Activated naive CD8-positive, alpha-beta T cell treated with anti-CD3 and anti-CD28 coated beads, Interleukin-2, amount 10 ng/mL, durations not matched to agents 7 days and 5 days (primary cell): ENCODE measurements at regions not wholly inside any gene's neighbourhood (a gene's known extent, or its start where the extent isn't known, plus 50 kb on each side); places are given as distances from the start of the nearest gene placed in this dataset.

Source experiments
- ATAC-seq: fragments of 150-1000 bp; cut with Tn5 transposase; one replicate; pipeline ENCODE4 v1.10.0; 2021; ENCODE audit warnings: low read depth, moderate library complexity
- POLR2A ChIA-PET: fragments of 350-600 bp; sonication (Branson Sonifier 250); formaldehyde crosslinking; loops from one replicate; lab custom pipeline; 2021; ENCODE audit warnings: antibody characterized with exemption; lab: Charles Lee
- DNase-seq: peaks from one replicate; pipeline ENCODE4 v3.0.0; 2021
- H3K27ac Mint-ChIP-seq: one replicate; pipeline ENCODE4 v1.8.0; 2022; ENCODE audit warnings: mild to moderate bottlenecking, mixed read lengths
- H3K27me3 Mint-ChIP-seq: one replicate; pipeline ENCODE4 v1.8.0; 2022; ENCODE audit warnings: mild to moderate bottlenecking, moderate library complexity, mixed read lengths
- H3K36me3 Mint-ChIP-seq: one replicate; pipeline ENCODE4 v1.8.0; 2021; ENCODE audit warnings: mild to moderate bottlenecking, mixed read lengths
- H3K4me1 Mint-ChIP-seq: one replicate; pipeline ENCODE4 v1.8.0; 2021; ENCODE audit warnings: mixed read lengths
- H3K4me3 Mint-ChIP-seq: one replicate; pipeline ENCODE4 v1.8.0; 2022; ENCODE audit warnings: mild to moderate bottlenecking, moderate library complexity, mixed read lengths
- H3K9me3 Mint-ChIP-seq: one replicate; pipeline ENCODE4 v1.8.0; 2021; ENCODE audit warnings: mixed read lengths

DNA sequence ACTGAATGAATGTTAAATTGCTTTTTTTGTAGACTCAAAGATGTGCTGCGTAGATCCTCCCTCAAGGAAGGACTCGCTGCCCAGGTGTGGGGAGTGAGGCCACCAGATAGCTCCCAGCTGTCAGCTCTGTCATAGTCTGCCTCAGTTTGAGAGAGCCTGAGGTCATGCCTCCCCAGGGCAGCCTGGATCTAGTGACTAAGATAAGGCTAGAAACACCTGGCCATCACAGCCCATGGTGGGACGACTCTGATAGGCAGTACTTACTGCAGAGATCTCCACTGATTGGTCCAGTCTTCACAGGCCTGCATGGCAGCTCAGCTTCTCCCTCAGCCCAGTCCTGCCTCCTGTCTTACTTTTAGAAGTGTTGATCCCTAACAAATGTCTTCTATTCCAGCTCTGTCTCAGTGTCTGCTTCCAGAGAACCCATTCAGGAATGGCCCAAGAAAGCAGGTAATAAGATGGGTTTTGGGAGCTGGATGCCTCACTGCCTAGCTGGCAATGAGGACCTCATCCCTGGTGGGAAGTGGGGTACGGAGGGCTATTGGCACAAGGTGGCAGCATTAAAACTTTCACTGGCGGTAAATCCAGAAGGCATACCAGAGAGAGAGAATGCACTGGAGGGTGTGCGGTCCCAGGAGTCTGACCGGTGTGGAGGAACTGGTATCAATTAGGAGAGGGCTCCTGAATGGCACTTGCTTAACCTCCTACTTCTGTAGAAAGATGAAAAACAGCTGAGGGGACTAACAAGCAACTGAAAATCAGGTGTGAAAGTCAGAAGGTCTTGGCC lies 55.3 kb upstream of the GPR37L1 start:
- Mint-ChIP-seq H3K4me3 (no peak overlapping the region), H3K27ac (no peak overlapping the region), H3K9me3 (no peaks in the 10 kb centered on the region), H3K36me3 (no peaks in the 10 kb centered on the region), H3K27me3 (peaks cover 8% of the 10 kb centered on the region), H3K4me1 (no peaks in the 10 kb centered on the region)
- POLR2A ChIA-PET = no interaction called here
- ATAC-seq (no peak), DNase-seq (no peak)

DNA sequence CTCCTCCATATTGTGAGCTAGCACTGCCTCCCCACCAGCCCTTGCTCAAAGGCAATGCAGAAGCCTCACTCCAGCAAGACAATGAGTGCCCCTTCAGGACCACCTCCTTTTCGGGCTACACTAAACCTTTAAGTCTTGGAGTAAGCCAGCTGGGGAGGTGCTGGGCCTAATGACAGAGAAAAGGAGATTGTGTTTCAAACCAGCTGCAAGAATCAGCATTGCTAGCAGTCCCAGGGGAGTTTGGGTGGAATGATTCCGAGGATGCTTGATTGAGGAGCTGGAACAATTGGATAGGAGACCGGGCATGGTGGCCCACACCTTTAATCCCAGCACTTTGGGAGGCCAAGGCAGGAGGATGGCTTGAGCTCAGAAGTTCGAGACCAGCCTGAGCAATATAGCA lies 54.1 kb upstream of the GPR37L1 start:
- no peaks in the 10 kb centered on the region for H3K9me3 Mint-ChIP-seq
- H3K36me3 Mint-ChIP-seq = no peaks in the 10 kb centered on the region
- no peak overlapping the region for H3K27ac Mint-ChIP-seq
- H3K27me3 Mint-ChIP-seq = peaks cover 10% of the 10 kb centered on the region
- H3K4me3 Mint-ChIP-seq = no peak overlapping the region
- no peaks in the 10 kb centered on the region for H3K4me1 Mint-ChIP-seq
- DNase-seq (no peak), ATAC-seq (no peak)
- POLR2A ChIA-PET = no interaction called here

DNA sequence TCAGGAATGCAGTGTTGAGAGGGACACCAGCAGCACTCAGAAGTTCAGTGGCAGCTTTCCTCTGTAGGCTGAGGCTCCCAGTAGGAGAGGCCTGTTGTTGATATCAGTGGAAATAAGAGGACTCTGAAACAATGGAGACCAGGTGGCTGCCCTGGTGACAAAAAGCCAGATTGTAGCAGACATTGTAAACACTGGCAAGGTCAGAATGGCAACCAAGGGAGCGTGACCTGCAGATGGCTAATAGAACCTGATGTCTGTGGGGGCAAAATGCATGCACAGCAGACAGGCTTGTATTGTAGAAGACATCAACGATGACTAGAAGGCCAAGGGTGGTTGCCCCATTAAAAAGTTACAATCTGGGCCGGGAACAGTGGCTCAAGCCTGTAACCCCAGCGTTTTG lies 53.1 kb upstream of the GPR37L1 start:
- POLR2A ChIA-PET = no interaction called here
- no peaks in the 10 kb centered on the region for H3K9me3 Mint-ChIP-seq
- H3K4me3 Mint-ChIP-seq = no peak overlapping the region
- no peak overlapping the region for H3K27ac Mint-ChIP-seq
- ATAC-seq = no peak
- DNase-seq = no peak
- peaks cover 9% of the 10 kb centered on the region for H3K27me3 Mint-ChIP-seq
- H3K4me1 Mint-ChIP-seq = no peaks in the 10 kb centered on the region
- no peaks in the 10 kb centered on the region for H3K36me3 Mint-ChIP-seq

DNA sequence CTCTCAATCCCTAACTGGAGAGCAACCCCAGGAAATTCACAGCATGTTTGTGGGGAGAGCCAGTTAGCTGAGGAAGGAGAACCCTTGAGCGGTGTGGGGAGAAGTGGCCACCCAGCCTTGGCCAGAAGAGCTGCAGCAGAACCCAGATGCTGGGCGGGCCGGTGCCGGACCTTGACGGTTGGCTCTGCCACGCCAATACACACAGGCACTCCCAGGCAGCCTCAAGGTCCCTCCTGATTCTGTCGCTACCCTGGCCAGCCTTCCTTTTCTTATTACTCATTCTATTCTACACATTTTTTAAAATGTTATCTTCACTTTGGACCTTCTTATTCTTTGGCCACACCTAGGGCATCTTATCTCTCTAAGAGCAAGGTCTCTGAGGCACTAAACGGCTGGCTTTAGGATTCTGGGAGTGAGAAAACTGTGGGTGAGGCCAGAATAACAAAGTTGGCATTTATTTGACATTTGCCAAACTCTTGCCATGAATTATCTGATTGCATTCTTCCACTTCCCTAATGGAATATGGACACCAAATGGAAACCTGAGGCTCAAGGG lies 50.4 kb upstream of the GPR37L1 start:
- Mint-ChIP-seq H3K4me1 (peaks cover 4% of the 10 kb centered on the region), H3K27ac (no peak overlapping the region), H3K36me3 (no peaks in the 10 kb centered on the region), H3K27me3 (peaks cover 5% of the 10 kb centered on the region), H3K4me3 (no peak overlapping the region), H3K9me3 (no peaks in the 10 kb centered on the region)
- ATAC-seq = no peak
- DNase-seq = no peak
- POLR2A ChIA-PET = interaction anchor here (0.7 kb wide), 1 partner anchor 1084 kb away, joined by 5 read pairs; no protein-coding TSS in a partner anchor
